Stimulated activated naive B cell treated with anti-CD40 and anti-IgM and Interleukin-4, amounts not matched to agents 10 μg/mL and 1 μg/mL and 100 μg/mL, for 72 hours (primary cell): ENCODE measurements at regions not wholly inside any gene's neighbourhood (a gene's known extent, or its start where the extent isn't known, plus 50 kb on each side); places are given as distances from the start of the nearest gene placed in this dataset.

Source experiments
- ATAC-seq, 2 donors: fragments of 150-1000 bp; cut with Tn5 transposase; replicated peaks; 2 replicates each; pipeline ENCODE4 v1.10.0; 2021; ENCODE audit warnings: moderate library complexity in 1 of 2
- DNase-seq: peaks from one replicate; pipeline ENCODE4 v3.0.0; 2021
- H3K27ac Mint-ChIP-seq: one replicate; pipeline ENCODE4 v1.8.0; 2022; ENCODE audit warnings: mild to moderate bottlenecking, mixed read lengths
- H3K27me3 Mint-ChIP-seq, 2 donors: one replicate each; pipeline ENCODE4 v1.8.0; 2022; ENCODE audit warnings: mixed read lengths in 2 of 2
- H3K36me3 Mint-ChIP-seq, 2 donors: one replicate each; pipeline ENCODE4 v1.8.0; 2022; ENCODE audit warnings: mixed read lengths in 2 of 2, mild to moderate bottlenecking in 1 of 2
- H3K4me1 Mint-ChIP-seq, 2 donors: one replicate each; pipeline ENCODE4 v1.8.0; 2022; ENCODE audit warnings: mixed read lengths in 2 of 2, mild to moderate bottlenecking in 1 of 2
- H3K4me3 Mint-ChIP-seq, 2 donors: one replicate each; pipeline ENCODE4 v1.8.0; 2022; ENCODE audit warnings: mild to moderate bottlenecking in 2 of 2, mixed read lengths in 2 of 2, moderate library complexity in 1 of 2
- H3K9me3 Mint-ChIP-seq, 2 donors: one replicate each; pipeline ENCODE4 v1.8.0; 2022; ENCODE audit warnings: mixed read lengths in 2 of 2, mild to moderate bottlenecking in 1 of 2

- H3K9me3 Mint-ChIP-seq = no peaks in the 10 kb centered on the region
- no peak overlapping the region for H3K27ac Mint-ChIP-seq
- ATAC-seq (no peak), DNase-seq (no peak)
- peaks cover 58 to 65% of the 10 kb centered on the region in 2 donors for H3K27me3 Mint-ChIP-seq
- no peak overlapping the region for H3K4me3 Mint-ChIP-seq
- no peaks in the 10 kb centered on the region for H3K36me3 Mint-ChIP-seq
- H3K4me1 Mint-ChIP-seq = peaks cover 12 to 23% of the 10 kb centered on the region in 2 donors
These were observed 265.8 kb upstream of the TNRC6C start for GRCh38 chr17:77692571-77693161.

DNA sequence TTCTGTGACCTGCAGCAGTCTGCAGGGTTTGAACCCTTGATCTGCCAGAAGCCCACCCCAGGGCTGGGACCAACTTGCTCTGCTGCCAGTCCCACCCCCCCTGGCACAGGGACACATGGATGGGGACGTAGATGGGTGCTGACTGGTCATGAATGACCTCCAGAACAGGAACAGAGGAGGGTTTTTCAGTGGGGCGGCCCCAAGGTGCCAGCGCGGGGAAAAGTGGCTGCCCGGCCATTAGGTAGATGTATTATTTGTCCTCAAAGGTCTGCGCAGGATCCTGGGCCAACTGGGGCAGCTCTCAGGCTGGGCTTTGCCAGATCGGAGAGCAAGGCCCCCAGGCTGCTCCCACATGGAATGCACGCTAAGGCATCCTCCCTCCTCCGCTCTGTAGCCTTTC lies 265.2 kb upstream of the TNRC6C start:
- Mint-ChIP-seq H3K27me3 (peaks cover 64 to 71% of the 10 kb centered on the region in 2 donors), H3K36me3 (no peaks in the 10 kb centered on the region), H3K9me3 (no peaks in the 10 kb centered on the region), H3K4me1 (peaks cover 12 to 23% of the 10 kb centered on the region in 2 donors), H3K27ac (no peak overlapping the region), H3K4me3 (no peak overlapping the region)
- ATAC-seq (no peak), DNase-seq (no peak)

- Mint-ChIP-seq H3K9me3 (no peaks in the 10 kb centered on the region), H3K4me1 (peaks cover 12 to 23% of the 10 kb centered on the region in 2 donors), H3K36me3 (no peaks in the 10 kb centered on the region), H3K27ac (no peak overlapping the region), H3K4me3 (no peak overlapping the region), H3K27me3 (peaks cover 69 to 75% of the 10 kb centered on the region in 2 donors)
- ATAC-seq (no peak), DNase-seq (no peak)
These were observed 264.7 kb upstream of the TNRC6C start for GRCh38 chr17:77693776-77694175.

DNA sequence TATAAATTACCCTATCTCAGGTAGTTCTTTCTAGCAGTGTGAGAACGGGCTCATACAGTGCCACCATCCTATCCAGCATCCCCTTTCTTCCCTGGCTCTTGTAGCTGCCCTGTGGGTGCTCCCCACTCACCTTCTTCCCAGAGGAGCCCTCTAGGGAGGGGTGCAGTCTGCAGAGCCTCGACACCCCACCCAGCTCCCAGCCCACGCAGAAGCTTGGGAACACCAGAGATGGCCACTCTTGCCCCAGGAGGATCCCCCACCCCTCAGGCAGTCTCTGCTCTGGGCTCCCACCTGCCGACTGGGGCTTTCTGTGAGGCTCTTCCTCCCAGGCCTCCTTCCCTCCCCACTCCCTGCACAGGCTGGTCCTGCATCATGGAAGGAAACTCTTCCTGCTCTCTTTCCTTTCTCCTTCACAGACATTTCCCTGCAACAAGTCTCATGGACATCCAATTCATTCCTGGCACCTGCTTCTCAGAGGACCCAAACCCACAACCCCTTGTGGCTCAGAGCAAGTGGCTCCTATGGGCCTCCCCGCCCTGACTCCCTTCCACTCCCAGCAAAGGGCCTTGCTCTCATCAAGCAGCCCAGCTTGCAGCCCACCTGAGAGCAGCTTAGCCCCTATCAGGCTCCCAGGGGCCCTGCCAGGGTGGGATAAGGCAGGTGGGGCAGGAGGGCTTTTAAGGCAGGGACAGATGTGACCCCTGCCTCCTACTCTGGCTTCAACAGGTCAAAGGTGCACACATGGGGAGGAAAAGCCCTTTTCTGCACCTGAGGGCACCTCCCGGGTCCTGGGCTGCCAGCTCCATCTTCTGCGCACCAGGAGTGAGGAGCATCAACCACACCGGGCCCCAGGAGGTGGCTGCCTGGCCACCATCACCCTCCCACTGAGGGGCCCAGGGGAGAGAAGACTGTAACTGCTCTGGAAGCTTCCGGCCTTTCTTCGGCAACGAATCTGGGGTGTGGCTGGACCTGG lies 263.8 kb upstream of the TNRC6C start:
- ATAC-seq = no peak
- Mint-ChIP-seq H3K4me1 (peaks cover 12 to 23% of the 10 kb centered on the region in 2 donors), H3K27ac (no peak overlapping the region)

GRCh38 chr17:77695386-77695785 lies 263.1 kb upstream of the TNRC6C start:
- Mint-ChIP-seq H3K27me3 (peaks cover 72 to 82% of the 10 kb centered on the region in 2 donors), H3K36me3 (no peaks in the 10 kb centered on the region), H3K27ac (no peak overlapping the region), H3K4me3 (no peak overlapping the region), H3K4me1 (peaks cover 10 to 23% of the 10 kb centered on the region in 2 donors), H3K9me3 (no peaks in the 10 kb centered on the region)
- ATAC-seq = no peak
- DNase-seq = no peak

More for the DNA sequence above, 263.8 kb upstream of the TNRC6C start:
- DNase-seq = no peak
- Mint-ChIP-seq H3K27me3 (peaks cover 72 to 79% of the 10 kb centered on the region in 2 donors), H3K36me3 (no peaks in the 10 kb centered on the region), H3K9me3 (no peaks in the 10 kb centered on the region), H3K4me3 (no peak overlapping the region)

DNA sequence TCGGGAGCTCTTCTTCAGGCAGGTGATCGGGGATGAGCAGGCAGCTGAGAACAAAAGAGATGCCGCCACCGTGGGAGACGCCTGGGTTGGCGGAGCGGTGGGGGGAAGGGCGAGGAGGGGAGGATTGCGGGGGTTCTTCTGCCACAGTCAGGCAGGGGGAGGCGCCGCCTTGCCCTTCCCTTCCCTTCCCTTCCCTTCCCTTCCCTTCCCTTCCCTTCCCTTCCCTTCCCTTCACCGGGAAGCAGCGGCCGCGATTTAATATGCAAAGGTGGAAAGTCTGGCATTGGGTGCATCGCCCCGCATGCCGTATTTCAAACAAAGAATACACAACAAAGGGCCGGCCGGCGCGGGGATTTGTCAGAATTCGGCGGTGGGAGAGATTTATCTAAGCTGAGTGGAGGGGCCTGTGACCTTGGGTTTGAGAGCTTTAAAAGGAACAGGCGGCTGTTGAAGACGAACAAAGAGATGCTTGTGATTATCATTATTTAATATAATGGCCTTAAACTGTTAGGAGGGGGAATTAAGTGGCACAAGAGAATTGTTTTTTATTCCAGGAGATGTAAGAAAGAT lies 262.3 kb upstream of the TNRC6C start:
- ATAC-seq (no peak), DNase-seq (no peak)
- Mint-ChIP-seq H3K36me3 (no peaks in the 10 kb centered on the region), H3K4me1 (peaks cover 4 to 16% of the 10 kb centered on the region in 2 donors), H3K4me3 (no peak overlapping the region), H3K27me3 (peaks cover 71 to 79% of the 10 kb centered on the region in 2 donors), H3K9me3 (peaks cover 0 to 7% of the 10 kb centered on the region in 2 donors), H3K27ac (no peak overlapping the region)

- ATAC-seq (no peak), DNase-seq (no peak)
- Mint-ChIP-seq H3K36me3 (peaks cover 0 to 3% of the 10 kb centered on the region in 2 donors), H3K4me3 (no peak overlapping the region), H3K27ac (no peak overlapping the region), H3K4me1 (peaks cover 0 to 10% of the 10 kb centered on the region in 2 donors), H3K9me3 (peaks cover 5 to 13% of the 10 kb centered on the region in 2 donors), H3K27me3 (peaks cover 67 to 75% of the 10 kb centered on the region in 2 donors)
These were observed 261.6 kb upstream of the TNRC6C start for GRCh38 chr17:77696721-77697460.

DNA sequence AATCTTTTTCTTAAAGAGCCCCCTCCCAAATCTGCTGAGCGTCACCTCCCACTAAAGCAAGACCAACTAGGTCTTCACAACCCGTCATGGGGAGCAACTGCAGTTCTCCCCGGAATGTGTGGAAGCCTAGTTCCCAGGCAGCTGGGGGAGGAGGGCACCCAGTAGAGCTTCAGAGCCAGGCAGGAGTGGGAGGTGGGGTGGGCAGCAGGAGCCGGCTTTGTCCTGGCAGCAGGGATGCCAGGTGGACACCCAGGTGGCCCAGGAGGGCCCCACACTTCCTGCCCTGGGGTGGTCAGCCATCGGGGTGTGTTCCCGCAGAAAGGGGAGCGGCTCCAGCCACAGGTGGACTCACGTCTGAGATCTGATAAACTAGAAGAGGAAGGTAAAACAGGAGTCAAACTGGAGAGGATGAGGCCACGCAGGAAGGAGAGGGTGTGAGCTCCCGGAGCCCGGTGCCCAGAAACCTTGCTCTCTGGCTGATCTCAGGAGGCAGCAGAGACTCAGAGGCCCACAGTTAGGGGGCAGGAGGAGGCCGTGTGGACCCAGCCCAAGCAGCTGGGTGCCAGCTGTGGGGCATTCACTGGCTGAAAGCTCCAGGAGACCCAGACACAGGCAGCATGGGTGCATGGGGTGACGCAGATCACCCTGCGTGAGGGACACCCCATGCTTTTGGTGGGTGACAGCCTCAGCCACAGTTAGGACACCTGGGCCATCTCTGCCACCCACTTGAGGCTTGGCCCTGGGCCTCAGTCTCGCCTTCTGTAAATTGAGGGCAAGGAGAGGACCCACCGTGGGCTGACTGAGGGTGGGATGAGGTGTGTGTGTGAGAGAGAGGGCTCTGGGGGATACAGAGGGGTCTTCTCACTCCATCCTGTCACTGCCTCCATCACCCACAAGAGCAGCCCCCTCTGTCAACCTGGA lies 260.8 kb upstream of the TNRC6C start:
- Mint-ChIP-seq H3K4me3 (no peak overlapping the region), H3K9me3 (peaks cover 11 to 20% of the 10 kb centered on the region in 2 donors), H3K27ac (no peak overlapping the region), H3K36me3 (peaks cover 0 to 4% of the 10 kb centered on the region in 2 donors), H3K27me3 (peaks cover 61 to 68% of the 10 kb centered on the region in 2 donors), H3K4me1 (peaks cover 0 to 10% of the 10 kb centered on the region in 2 donors)
- DNase-seq (no peak), ATAC-seq (no peak)

GRCh38 chr17:77698903-77699623 lies 259.4 kb upstream of the TNRC6C start:
- no peak overlapping the region for H3K27ac Mint-ChIP-seq
- DNase-seq (no peak), ATAC-seq (no peak)
- H3K36me3 Mint-ChIP-seq = peaks cover 2 to 4% of the 10 kb centered on the region in 2 donors
- peaks cover 18 to 31% of the 10 kb centered on the region in 2 donors for H3K9me3 Mint-ChIP-seq
- peaks cover 0 to 10% of the 10 kb centered on the region in 2 donors for H3K4me1 Mint-ChIP-seq
- H3K4me3 Mint-ChIP-seq = no peak overlapping the region
- H3K27me3 Mint-ChIP-seq = peaks cover 47 to 60% of the 10 kb centered on the region in 2 donors

DNA sequence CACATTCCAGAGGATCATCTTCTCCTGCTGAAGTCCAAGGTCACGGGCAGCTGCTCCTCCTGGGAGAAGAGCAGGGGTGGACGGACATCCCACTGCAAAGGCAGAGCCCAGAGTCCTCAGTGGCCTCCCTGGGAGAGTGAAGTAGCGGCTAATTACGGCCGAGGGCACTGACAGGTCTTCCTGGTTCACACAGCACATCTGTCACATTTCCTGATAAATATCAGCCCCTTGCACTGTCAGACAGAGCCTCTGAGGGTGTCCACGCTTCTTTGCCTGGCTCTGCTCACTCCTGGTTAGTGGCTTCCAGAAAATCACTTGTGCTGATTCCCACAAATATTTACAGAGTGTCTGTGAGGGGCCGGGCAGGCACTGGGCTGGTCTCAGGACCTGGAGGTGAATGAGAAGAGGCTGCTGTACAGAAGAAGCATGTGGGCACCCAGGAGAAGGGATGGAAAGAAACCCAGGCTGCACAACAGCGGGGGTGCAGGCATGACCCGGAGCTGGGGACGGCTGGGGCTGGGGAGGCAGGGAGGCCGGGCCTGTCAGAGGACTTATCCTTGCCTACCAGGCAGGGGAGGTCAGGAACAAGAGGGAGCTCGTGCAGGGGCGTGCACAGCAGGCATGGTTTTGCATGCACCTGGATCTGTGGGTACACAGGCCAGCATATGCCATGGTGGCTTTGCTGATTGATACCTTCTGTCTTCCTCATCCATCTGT lies 258.2 kb upstream of the TNRC6C start:
- ATAC-seq (no peak), DNase-seq (no peak)
- Mint-ChIP-seq H3K4me3 (no peak overlapping the region), H3K36me3 (peaks cover 7 to 9% of the 10 kb centered on the region in 2 donors), H3K27me3 (peaks cover 45 to 53% of the 10 kb centered on the region in 2 donors), H3K9me3 (peaks cover 23 to 36% of the 10 kb centered on the region in 2 donors), H3K27ac (no peak overlapping the region), H3K4me1 (peaks cover 0 to 10% of the 10 kb centered on the region in 2 donors)

- Mint-ChIP-seq H3K9me3 (peaks cover 26 to 41% of the 10 kb centered on the region in 2 donors), H3K4me3 (no peak overlapping the region), H3K4me1 (no peaks in the 10 kb centered on the region), H3K27ac (no peak overlapping the region), H3K27me3 (peaks cover 33 to 45% of the 10 kb centered on the region in 2 donors), H3K36me3 (peaks cover 7 to 10% of the 10 kb centered on the region in 2 donors)
- ATAC-seq (no peak), DNase-seq (no peak)
These were observed 256.5 kb upstream of the TNRC6C start for GRCh38 chr17:77701996-77702395.
